Colonic mucosa (tissue), 4 donors: ENCODE measurements at regions not wholly inside any gene's neighbourhood (a gene's known extent, or its start where the extent isn't known, plus 50 kb on each side); places are given as distances from the start of the nearest gene placed in this dataset.

Experiments used
- DNase-seq: peaks from one replicate; pipeline ENCODE4 v3.0.0-alpha.2; 2020
- H3K27ac ChIP-seq: fragments of 200-600 bp; one replicate; pipeline ENCODE4 v1.8.0; 2021
- H3K27me3 ChIP-seq: fragments of 200-600 bp; one replicate; pipeline ENCODE4 v1.8.0; 2021
- H3K36me3 ChIP-seq: fragments of 200-600 bp; one replicate; pipeline ENCODE4 v1.8.0; 2021
- H3K4me1 ChIP-seq: fragments of 200-600 bp; one replicate; pipeline ENCODE4 v1.8.0; 2021; ENCODE audit warnings: mild to moderate bottlenecking
- H3K4me3 ChIP-seq: fragments of 200-600 bp; one replicate; pipeline ENCODE4 v1.8.0; 2021
- H3K9ac ChIP-seq, 2 donors: one replicate each; pipeline ENCODE4 v1.7.0; 2013; ENCODE audit warnings: control low read depth in 2 of 2, low read depth in 2 of 2, low read length in 2 of 2
- H3K9me3 ChIP-seq: fragments of 200-600 bp; one replicate; pipeline ENCODE4 v1.8.0; 2021
- CTCF ChIP-seq: fragments of 200-600 bp; IDR thresholded peaks from one replicate; pipeline ENCODE4 v1.8.0; 2022; ENCODE audit warnings: antibody characterized with exemption, mild to moderate bottlenecking
- intact Hi-C: fragments of 100-400 bp; cut with DNase I; formaldehyde crosslinking; loops from one replicate; pipeline ENCODE4 v1.14.1; 2022
- donor health status: healthy.
- donor health status: DM: no; HTN: no; CAD: no.
- donor health status: DM: no; HTN: no; CAD: no.

- Histone ChIP-seq H3K27me3 (no peaks in the 10 kb centered on the region), H3K4me3 (no peak overlapping the region), H3K36me3 (no peaks in the 10 kb centered on the region), H3K27ac (no peak overlapping the region), H3K9me3 (no peaks in the 10 kb centered on the region), H3K9ac (no peak overlapping the region), H3K4me1 (no peaks in the 10 kb centered on the region)
- TF ChIP-seq CTCF: no peak
- DNase-seq: no peak
- intact Hi-C loops: no loop called here
Measured at GRCh38 chr20:4613184-4613583, 73.1 kb upstream of the PRNP start.

- no peak overlapping the region for H3K4me3 ChIP-seq
- no peaks in the 10 kb centered on the region for H3K27me3 ChIP-seq
- no peak overlapping the region for H3K9ac ChIP-seq
- no peaks in the 10 kb centered on the region for H3K9me3 ChIP-seq
- H3K27ac ChIP-seq: no peak overlapping the region
- no peak for TF ChIP-seq CTCF
- H3K36me3 ChIP-seq: no peaks in the 10 kb centered on the region
- intact Hi-C loops: no loop called here
- H3K4me1 ChIP-seq: no peaks in the 10 kb centered on the region
- no peak for DNase-seq
Measured at GRCh38 chr20:4610871-4611270, 75.4 kb upstream of the PRNP start.

- no peak overlapping the region for H3K27ac ChIP-seq
- no peaks in the 10 kb centered on the region for H3K36me3 ChIP-seq
- TF ChIP-seq CTCF: no peak
- no peak overlapping the region for H3K4me3 ChIP-seq
- DNase-seq: no peak
- intact Hi-C loops: no loop called here
- H3K4me1 ChIP-seq: no peaks in the 10 kb centered on the region
- no peaks in the 10 kb centered on the region for H3K9me3 ChIP-seq
- H3K27me3 ChIP-seq: no peaks in the 10 kb centered on the region
- H3K9ac ChIP-seq: no peak overlapping the region
Measured at GRCh38 chr20:4609511-4609910, 76.7 kb upstream of the PRNP start.

- no peak overlapping the region for H3K27ac ChIP-seq
- no peak for TF ChIP-seq CTCF
- H3K9ac ChIP-seq: no peak overlapping the region
- no peaks in the 10 kb centered on the region for H3K9me3 ChIP-seq
- H3K4me3 ChIP-seq: no peak overlapping the region
- no peaks in the 10 kb centered on the region for H3K27me3 ChIP-seq
- H3K36me3 ChIP-seq: no peaks in the 10 kb centered on the region
- H3K4me1 ChIP-seq: no peaks in the 10 kb centered on the region
- no peak for DNase-seq
- intact Hi-C loops: no loop called here
Measured at GRCh38 chr20:4608861-4609260, 77.4 kb upstream of the PRNP start.

GRCh38 chr20:4607287-4607713 lies 79.0 kb upstream of the PRNP start:
- H3K4me3 ChIP-seq: no peak overlapping the region
- H3K4me1 ChIP-seq: no peaks in the 10 kb centered on the region
- intact Hi-C loops: loop anchor here (1.0 kb wide), 1 partner anchor 113 kb away; no protein-coding TSS in a partner anchor
- H3K9ac ChIP-seq: no peak overlapping the region
- TF ChIP-seq CTCF: peak; percentile 92
- H3K27me3 ChIP-seq: no peaks in the 10 kb centered on the region
- H3K27ac ChIP-seq: no peak overlapping the region
- no peaks in the 10 kb centered on the region for H3K9me3 ChIP-seq
- no peaks in the 10 kb centered on the region for H3K36me3 ChIP-seq
- DNase-seq: peak; percentile 52

GRCh38 chr20:4606051-4606450 lies 80.2 kb upstream of the PRNP start:
- DNase-seq: no peak
- no peak overlapping the region for H3K4me3 ChIP-seq
- H3K4me1 ChIP-seq: no peaks in the 10 kb centered on the region
- intact Hi-C loops: no loop called here
- no peaks in the 10 kb centered on the region for H3K9me3 ChIP-seq
- H3K27me3 ChIP-seq: no peaks in the 10 kb centered on the region
- TF ChIP-seq CTCF: no peak
- H3K36me3 ChIP-seq: no peaks in the 10 kb centered on the region
- H3K9ac ChIP-seq: no peak overlapping the region
- H3K27ac ChIP-seq: no peak overlapping the region
